Urinary bladder (tissue), 3 donors: ENCODE measurements at regions not wholly inside any gene's neighbourhood (a gene's known extent, or its start where the extent isn't known, plus 50 kb on each side); places are given as distances from the start of the nearest gene placed in this dataset.
"Not testable (repeated sequence)": the region's sequence is repeated elsewhere in the genome, so short reads cannot be mapped to it uniquely, and the experiment has no call there.

Experiments used
- DNase-seq: peaks from one replicate; pipeline ENCODE4 v3.0.0-alpha.2; 2015; ENCODE audit errors: extremely low spot score
- H3K27ac ChIP-seq: one replicate; pipeline ENCODE4 v1.5.1; 2013; ENCODE audit warnings: low read depth, mild to moderate bottlenecking, moderate library complexity
- H3K36me3 ChIP-seq: one replicate; pipeline ENCODE4 v1.6.1; 2013; ENCODE audit warnings: mild to moderate bottlenecking, moderate library complexity; ENCODE audit not compliant: insufficient read depth
- H3K4me1 ChIP-seq: one replicate; pipeline ENCODE4 v1.6.1; 2013; ENCODE audit warnings: mild to moderate bottlenecking, moderate library complexity; ENCODE audit not compliant: insufficient read depth
- H3K4me3 ChIP-seq: one replicate; pipeline ENCODE4 v1.5.1; 2013; ENCODE audit warnings: low read depth, low read length
- WGBS: extraction: QIAGEN DNeasy Blood & Tissue Kit; methylation state at CpG from one replicate; pipeline ENCODE4 v1.1.7; 2013; 5-methylcytosine and 5-hydroxymethylcytosine counted together
- donor health status: healthy with polysubstance abuse.
- donor health status: healthy.

GRCh38 chr5:147075187-147075586, 159.6 kb upstream of the STK32A start:
- Histone ChIP-seq H3K27ac (no peak overlapping the region), H3K4me3 (no peak overlapping the region), H3K4me1 (no peaks in the 10 kb centered on the region), H3K36me3 (no peaks in the 10 kb centered on the region)
- 1% methylated on average over 1 of the region's 1 CpG for WGBS
- no peak for DNase-seq

- Histone ChIP-seq H3K27ac (no peak overlapping the region), H3K4me3 (no peak overlapping the region), H3K36me3 (no peaks in the 10 kb centered on the region), H3K4me1 (no peaks in the 10 kb centered on the region)
- DNase-seq, result no peak
- WGBS, result 83% methylated on average over 3 of the region's 3 CpGs
These were observed 154.4 kb upstream of the STK32A start for GRCh38 chr5:147080391-147080790.

GRCh38 chr5:147081311-147081764, 153.5 kb upstream of the STK32A start:
- 53% methylated on average over 8 of the region's 8 CpGs for WGBS
- no peaks in the 10 kb centered on the region for H3K4me1 ChIP-seq
- no peaks in the 10 kb centered on the region for H3K36me3 ChIP-seq
- no peak overlapping the region for H3K4me3 ChIP-seq
- H3K27ac ChIP-seq, result no peak overlapping the region
- no peak for DNase-seq

GRCh38 chr5:147084702-147085101, 150.1 kb upstream of the STK32A start:
- Histone ChIP-seq H3K4me1 (no peaks in the 10 kb centered on the region), H3K36me3 (no peaks in the 10 kb centered on the region), H3K27ac (no peak overlapping the region), H3K4me3 (no peak overlapping the region)
- WGBS, result 94% methylated on average over 1 of the region's 1 CpG
- DNase-seq, result no peak

DNA sequence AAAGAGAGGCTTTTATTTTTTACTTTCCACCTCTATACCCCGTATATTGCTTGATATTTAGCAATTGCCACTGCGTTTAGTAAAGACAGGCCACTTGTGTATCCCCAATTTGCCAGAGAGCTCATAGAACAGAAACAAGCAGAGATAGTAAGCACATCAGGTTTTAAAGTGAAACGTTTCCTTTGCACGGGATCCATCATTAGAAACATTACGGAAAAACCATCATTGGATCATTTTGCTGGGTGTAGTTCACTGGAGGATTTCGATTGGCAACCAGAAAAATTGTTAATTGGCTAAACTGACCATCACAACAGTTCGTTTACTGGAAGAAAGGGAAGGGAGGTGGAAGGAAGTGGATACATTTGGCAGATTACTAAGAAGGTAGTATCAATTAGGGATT, 149.4 kb upstream of the STK32A start:
- Histone ChIP-seq H3K4me3 (no peak overlapping the region), H3K27ac (no peak overlapping the region), H3K36me3 (no peaks in the 10 kb centered on the region), H3K4me1 (no peaks in the 10 kb centered on the region)
- DNase-seq, result no peak
- 69% methylated on average over 7 of the region's 7 CpGs for WGBS

- 38% methylated on average over 2 of the region's 2 CpGs for WGBS
- H3K36me3 ChIP-seq, result no peaks in the 10 kb centered on the region
These were observed 142.8 kb upstream of the STK32A start for GRCh38 chr5:147092044-147092443.

GRCh38 chr5:147093138-147093537, 141.7 kb upstream of the STK32A start:
- Histone ChIP-seq H3K36me3 (no peaks in the 10 kb centered on the region), H3K27ac (no peak overlapping the region), H3K4me3 (no peak overlapping the region), H3K4me1 (no peaks in the 10 kb centered on the region)
- DNase-seq, result no peak
- 73% methylated on average over 2 of the region's 2 CpGs for WGBS

More at GRCh38 chr5:147092044-147092443, 142.8 kb upstream of the STK32A start:
- no peak for DNase-seq
- Histone ChIP-seq H3K4me3 (no peak overlapping the region), H3K27ac (no peak overlapping the region), H3K4me1 (no peaks in the 10 kb centered on the region)

DNA sequence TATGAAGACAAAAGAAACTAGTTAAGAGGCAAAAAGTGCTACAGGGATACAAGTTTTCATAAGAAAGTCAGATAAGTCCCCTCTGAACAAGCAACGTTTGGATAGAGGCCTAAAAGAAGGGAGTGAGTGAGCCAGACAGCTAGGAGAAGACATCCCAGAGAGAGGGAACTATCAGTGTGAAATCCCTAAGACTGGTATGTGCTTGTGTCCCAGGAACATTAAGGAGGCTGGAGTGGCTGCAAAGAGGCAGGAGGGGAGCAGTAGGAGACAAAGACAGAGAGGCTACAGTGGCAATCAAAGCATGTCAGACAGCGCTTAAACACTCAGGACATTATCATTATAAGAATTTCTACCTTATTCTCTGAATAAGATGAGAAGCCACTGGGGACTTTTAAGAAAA, 139.1 kb upstream of the STK32A start:
- no peak overlapping the region for H3K4me3 ChIP-seq
- H3K27ac ChIP-seq, result no peak overlapping the region
- DNase-seq, result no peak
- no peaks in the 10 kb centered on the region for H3K4me1 ChIP-seq
- no peaks in the 10 kb centered on the region for H3K36me3 ChIP-seq
- WGBS, result 54% methylated on average over 2 of the region's 2 CpGs

DNA sequence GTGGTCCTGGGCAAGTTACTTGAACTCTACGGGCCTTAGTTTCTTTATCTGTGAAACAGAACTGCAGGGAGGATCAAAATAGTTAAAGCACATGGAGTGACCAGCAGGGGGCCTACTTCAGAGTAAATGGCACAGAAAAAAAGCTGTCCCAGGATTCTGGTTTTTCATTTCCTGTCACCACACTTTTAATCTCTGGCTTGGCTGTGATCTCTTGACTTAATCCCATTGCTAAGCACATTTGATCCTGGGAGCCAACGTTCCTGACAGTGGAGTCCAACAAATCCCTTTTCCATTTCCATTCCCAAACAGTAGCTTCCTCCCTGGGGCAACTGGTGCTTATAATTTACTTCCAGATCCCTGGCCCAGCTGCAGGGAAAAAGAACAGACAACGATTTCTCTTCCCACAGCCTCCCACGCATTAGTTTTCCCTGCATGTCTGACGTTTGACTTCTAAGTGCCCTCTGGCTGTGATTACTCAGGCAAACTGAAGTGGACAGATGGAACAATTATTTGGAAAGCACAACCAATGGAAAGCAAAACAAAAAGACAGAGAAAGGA, 136.5 kb upstream of the STK32A start:
- no peaks in the 10 kb centered on the region for H3K4me1 ChIP-seq
- peak; percentile 32 for DNase-seq
- no peak overlapping the region for H3K4me3 ChIP-seq
- WGBS, result 16% methylated on average over 5 of the region's 5 CpGs
- no peak overlapping the region for H3K27ac ChIP-seq
- H3K36me3 ChIP-seq, result no peaks in the 10 kb centered on the region

- Histone ChIP-seq H3K4me3 (no peak overlapping the region), H3K4me1 (no peaks in the 10 kb centered on the region), H3K36me3 (no peaks in the 10 kb centered on the region), H3K27ac (no peak overlapping the region)
- WGBS, result 65% methylated on average over 6 of the region's 6 CpGs
- no peak for DNase-seq
These were observed 133.0 kb upstream of the STK32A start for GRCh38 chr5:147101659-147102369.

DNA sequence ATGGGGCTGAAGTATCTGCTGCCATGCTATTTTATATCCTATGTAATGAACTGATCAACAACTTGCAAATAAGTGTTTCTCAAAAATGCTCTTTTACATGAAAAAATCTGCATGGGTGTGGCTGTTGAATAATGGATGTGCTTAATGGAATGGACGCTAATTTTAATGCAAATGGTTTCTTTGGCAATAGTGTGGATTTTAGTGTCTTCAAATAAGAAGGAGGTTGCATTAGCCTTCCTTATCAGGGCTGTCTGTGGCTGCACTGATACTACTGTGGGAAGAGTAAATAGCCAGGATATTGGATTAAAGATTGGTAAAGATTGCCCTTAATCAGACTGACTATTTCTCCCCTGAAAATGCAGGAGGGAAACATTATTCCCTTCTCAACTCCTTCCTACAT, 121.9 kb upstream of the STK32A start:
- DNase-seq, result no peak
- Histone ChIP-seq H3K4me3 (no peak overlapping the region), H3K36me3 (no peaks in the 10 kb centered on the region), H3K27ac (no peak overlapping the region), H3K4me1 (no peaks in the 10 kb centered on the region)
- WGBS, result 68% methylated on average over 1 of the region's 1 CpG

DNA sequence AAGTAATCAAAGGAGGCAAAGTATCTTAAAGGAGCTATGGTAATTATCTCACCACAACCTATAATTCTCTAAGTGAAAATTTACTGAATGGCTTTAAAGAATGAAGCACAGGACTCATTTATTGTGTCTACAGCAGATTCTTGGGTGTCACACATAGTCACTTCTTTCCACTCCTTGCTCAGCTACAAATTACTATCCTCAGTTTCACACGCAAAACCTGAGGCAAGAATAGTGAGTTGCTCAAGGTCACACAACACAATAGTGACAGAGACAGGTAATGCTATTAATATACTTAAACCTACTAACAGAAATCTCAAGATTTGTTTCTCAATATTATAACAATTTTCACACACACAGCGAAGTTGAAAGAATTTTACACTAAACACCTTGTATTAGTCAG, 120.9 kb upstream of the STK32A start:
- 84% methylated on average over 2 of the region's 2 CpGs for WGBS
- H3K27ac ChIP-seq, result no peak overlapping the region
- H3K36me3 ChIP-seq, result no peaks in the 10 kb centered on the region
- no peak for DNase-seq
- no peak overlapping the region for H3K4me3 ChIP-seq
- H3K4me1 ChIP-seq, result no peaks in the 10 kb centered on the region

DNA sequence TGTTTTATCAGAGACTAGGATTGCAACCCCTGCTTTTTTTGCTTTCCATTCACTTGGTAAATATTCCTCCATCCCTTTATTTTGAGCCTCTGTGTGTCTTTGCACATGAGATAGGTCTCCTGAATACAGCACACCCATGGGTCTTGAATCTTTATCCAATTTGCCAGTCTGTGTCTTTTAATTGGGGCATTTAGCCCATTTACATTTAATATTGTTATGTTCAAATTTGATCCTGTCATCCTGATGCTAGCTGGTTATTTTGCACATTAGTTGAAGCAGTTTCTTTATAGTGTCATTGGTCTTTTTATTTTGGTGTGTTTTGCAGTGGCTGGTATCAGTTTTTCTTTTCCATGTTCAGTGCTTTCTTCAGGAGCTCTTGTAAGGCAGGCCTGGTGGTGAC, 95.1 kb upstream of the STK32A start:
- not testable (repeated sequence) for H3K27ac ChIP-seq, H3K4me3 ChIP-seq, DNase-seq, H3K4me1 ChIP-seq, H3K36me3 ChIP-seq

GRCh38 chr5:147140558-147140957, 94.3 kb upstream of the STK32A start:
- WGBS, result 18% methylated on average over 1 of the region's 1 CpG

More at GRCh38 chr5:147140558-147140957, 94.3 kb upstream of the STK32A start:
- DNase-seq, result no peak
- H3K36me3 ChIP-seq, result no peaks in the 10 kb centered on the region
- no peak overlapping the region for H3K4me3 ChIP-seq
- H3K4me1 ChIP-seq, result no peaks in the 10 kb centered on the region
- no peak overlapping the region for H3K27ac ChIP-seq
